ENCODE measurements at regions not wholly inside any gene's neighbourhood (a gene's known extent, or its start where the extent isn't known, plus 50 kb on each side); places are given as distances from the start of the nearest gene placed in this dataset.
A peak's percentile ranks its signal among the peaks of the same experiment; 100 is the strongest.
"Not testable (repeated sequence)": the region's sequence is repeated elsewhere in the genome, so short reads cannot be mapped to it uniquely, and the experiment has no call there.

- no peak for DNase-seq (ENCODE audit: low spot score)
These were observed 80.0 kb upstream of the RPH3A start for GRCh38 chr12:112711507-112711906.

- DNase-seq (ENCODE audit: low spot score), result not testable (repeated sequence)
These were observed 78.8 kb upstream of the RPH3A start for GRCh38 chr12:112712751-112713150.

GRCh38 chr12:112713471-112713870, 78.1 kb upstream of the RPH3A start:
- DNase-seq (ENCODE audit: low spot score), result no peak

- DNase-seq (ENCODE audit: low spot score), result no peak
These were observed 77.3 kb upstream of the RPH3A start for GRCh38 chr12:112714166-112714710.

- no peak for DNase-seq (ENCODE audit: low spot score)
These were observed 75.2 kb upstream of the RPH3A start for GRCh38 chr12:112716099-112717093.

- no peak for DNase-seq (ENCODE audit: low spot score)
These were observed 62.7 kb upstream of the RPH3A start for GRCh38 chr12:112728864-112729263.

- no peak for DNase-seq (ENCODE audit: low spot score)
These were observed 56.5 kb upstream of the RPH3A start for GRCh38 chr12:112734859-112735695.

- peak; percentile 8 for DNase-seq (ENCODE audit: low spot score)
These were observed 53.0 kb upstream of the RPH3A start for GRCh38 chr12:112738531-112738930.

- DNase-seq (ENCODE audit: low spot score), result no peak
These were observed 51.1 kb upstream of the RPH3A start for GRCh38 chr12:112740387-112740934.

GRCh38 chr12:112741106-112741505, 50.4 kb upstream of the RPH3A start:
- DNase-seq (ENCODE audit: low spot score), result no peak

Data from GM03348 (cell line).